Activated T-helper 1 cell treated with Interleukin-2 at 50 U/mL for 16 hours (primary cell): ENCODE measurements at regions not wholly inside any gene's neighbourhood (a gene's known extent, or its start where the extent isn't known, plus 50 kb on each side); places are given as distances from the start of the nearest gene placed in this dataset.

Source experiments
- DNase-seq: peaks from one replicate; pipeline ENCODE4 v3.0.0-alpha.2; 2020; ENCODE audit warnings: low read depth

GRCh38 chr10:118175148-118175547 lies 128.4 kb upstream of the RAB11FIP2 start:
- no peak for DNase-seq

GRCh38 chr10:118173296-118173695 lies 126.6 kb upstream of the RAB11FIP2 start:
- no peak for DNase-seq

GRCh38 chr10:118171861-118172260 lies 125.1 kb upstream of the RAB11FIP2 start:
- no peak for DNase-seq

GRCh38 chr10:118167056-118167700 lies 120.4 kb upstream of the RAB11FIP2 start:
- DNase-seq, result no peak

- DNase-seq, result no peak
These were observed 116.5 kb upstream of the RAB11FIP2 start for GRCh38 chr10:118163217-118163616.

GRCh38 chr10:118161461-118162246 lies 114.9 kb upstream of the RAB11FIP2 start:
- no peak for DNase-seq

GRCh38 chr10:118153287-118153686 lies 106.5 kb upstream of the RAB11FIP2 start:
- no peak for DNase-seq

- no peak for DNase-seq
These were observed 104.7 kb upstream of the RAB11FIP2 start for GRCh38 chr10:118151461-118151860.

GRCh38 chr10:118148247-118148646 lies 101.5 kb upstream of the RAB11FIP2 start:
- no peak for DNase-seq

- DNase-seq, result no peak
These were observed 98.5 kb upstream of the RAB11FIP2 start for GRCh38 chr10:118145256-118145655.

- no peak for DNase-seq
These were observed 94.7 kb upstream of the RAB11FIP2 start for GRCh38 chr10:118141471-118141870.

GRCh38 chr10:118139321-118139720 lies 92.6 kb upstream of the RAB11FIP2 start:
- DNase-seq, result no peak

- DNase-seq, result no peak
These were observed 81.9 kb upstream of the RAB11FIP2 start for GRCh38 chr10:118128675-118129074.

GRCh38 chr10:118118716-118119115 lies 72.0 kb upstream of the RAB11FIP2 start:
- DNase-seq, result no peak

GRCh38 chr10:118116715-118117449 lies 70.1 kb upstream of the RAB11FIP2 start:
- DNase-seq, result no peak

- DNase-seq, result no peak
These were observed 69.6 kb upstream of the RAB11FIP2 start for GRCh38 chr10:118116362-118116714.

GRCh38 chr10:118115701-118116100 lies 69.0 kb upstream of the RAB11FIP2 start:
- DNase-seq, result no peak

- DNase-seq, result no peak
These were observed 68.3 kb upstream of the RAB11FIP2 start for GRCh38 chr10:118114992-118115391.

- no peak for DNase-seq
These were observed 65.9 kb upstream of the RAB11FIP2 start for GRCh38 chr10:118112543-118113125.

GRCh38 chr10:118110750-118111149 lies 64.0 kb upstream of the RAB11FIP2 start:
- DNase-seq, result no peak

GRCh38 chr10:118108194-118109026 lies 61.7 kb upstream of the RAB11FIP2 start:
- DNase-seq, result no peak

GRCh38 chr10:118107541-118107940 lies 60.8 kb upstream of the RAB11FIP2 start:
- DNase-seq, result no peak
